Fibroblast of villous mesenchyme (primary cell): ENCODE measurements at regions not wholly inside any gene's neighbourhood (a gene's known extent, or its start where the extent isn't known, plus 50 kb on each side); places are given as distances from the start of the nearest gene placed in this dataset.
"Not testable (repeated sequence)": the region's sequence is repeated elsewhere in the genome, so short reads cannot be mapped to it uniquely, and the experiment has no call there.

ENCODE experiments used
- DNase-seq: peaks from one replicate; pipeline ENCODE4 v3.0.0-alpha.2; 2010; ENCODE audit warnings: low read depth
- H3K4me3 ChIP-seq: 2 replicates; pipeline ENCODE4 v1.5.1; 2011; ENCODE audit warnings: low read depth, mild to moderate bottlenecking, low read length
- CTCF ChIP-seq: IDR thresholded peaks from 2 replicates; pipeline ENCODE4 v1.5.1; 2012; ENCODE audit warnings: low read depth, mild to moderate bottlenecking, low read length; ENCODE audit not compliant: insufficient read depth

- H3K4me3 ChIP-seq = no peak overlapping the region
- DNase-seq = no peak
- no peak for TF ChIP-seq CTCF
Measured at GRCh38 chr10:16020836-16021235, 160.5 kb upstream of the MINDY3 start.

- not testable (repeated sequence) for DNase-seq, H3K4me3 ChIP-seq
Measured at GRCh38 chr10:16026832-16027231, 166.5 kb upstream of the MINDY3 start.

GRCh38 chr10:16030562-16030961, 170.3 kb upstream of the MINDY3 start:
- H3K4me3 ChIP-seq = no peak overlapping the region
- TF ChIP-seq CTCF = no peak
- no peak for DNase-seq

- H3K4me3 ChIP-seq = no peak overlapping the region
- no peak for TF ChIP-seq CTCF
- DNase-seq = no peak
Measured at GRCh38 chr10:16049050-16049449, 188.7 kb upstream of the MINDY3 start.

- no peak for DNase-seq
- TF ChIP-seq CTCF = no peak
Measured at GRCh38 chr10:16049782-16050181, 189.5 kb upstream of the MINDY3 start.

GRCh38 chr10:16063350-16063749, 203.0 kb upstream of the MINDY3 start:
- no peak for DNase-seq
- no peak overlapping the region for H3K4me3 ChIP-seq
- TF ChIP-seq CTCF = no peak

More at GRCh38 chr10:16049782-16050181, 189.5 kb upstream of the MINDY3 start:
- H3K4me3 ChIP-seq = no peak overlapping the region

- not testable (repeated sequence) for H3K4me3 ChIP-seq, DNase-seq
Measured at GRCh38 chr10:16083551-16083950, 223.2 kb upstream of the MINDY3 start.

GRCh38 chr10:16105082-16105481, 244.8 kb upstream of the MINDY3 start:
- no peak for TF ChIP-seq CTCF
- H3K4me3 ChIP-seq = no peak overlapping the region
- DNase-seq = no peak
